ENCODE measurements at regions not wholly inside any gene's neighbourhood (a gene's known extent, or its start where the extent isn't known, plus 50 kb on each side); places are given as distances from the start of the nearest gene placed in this dataset.
A peak's percentile ranks its signal among the peaks of the same experiment; 100 is the strongest.

DNA sequence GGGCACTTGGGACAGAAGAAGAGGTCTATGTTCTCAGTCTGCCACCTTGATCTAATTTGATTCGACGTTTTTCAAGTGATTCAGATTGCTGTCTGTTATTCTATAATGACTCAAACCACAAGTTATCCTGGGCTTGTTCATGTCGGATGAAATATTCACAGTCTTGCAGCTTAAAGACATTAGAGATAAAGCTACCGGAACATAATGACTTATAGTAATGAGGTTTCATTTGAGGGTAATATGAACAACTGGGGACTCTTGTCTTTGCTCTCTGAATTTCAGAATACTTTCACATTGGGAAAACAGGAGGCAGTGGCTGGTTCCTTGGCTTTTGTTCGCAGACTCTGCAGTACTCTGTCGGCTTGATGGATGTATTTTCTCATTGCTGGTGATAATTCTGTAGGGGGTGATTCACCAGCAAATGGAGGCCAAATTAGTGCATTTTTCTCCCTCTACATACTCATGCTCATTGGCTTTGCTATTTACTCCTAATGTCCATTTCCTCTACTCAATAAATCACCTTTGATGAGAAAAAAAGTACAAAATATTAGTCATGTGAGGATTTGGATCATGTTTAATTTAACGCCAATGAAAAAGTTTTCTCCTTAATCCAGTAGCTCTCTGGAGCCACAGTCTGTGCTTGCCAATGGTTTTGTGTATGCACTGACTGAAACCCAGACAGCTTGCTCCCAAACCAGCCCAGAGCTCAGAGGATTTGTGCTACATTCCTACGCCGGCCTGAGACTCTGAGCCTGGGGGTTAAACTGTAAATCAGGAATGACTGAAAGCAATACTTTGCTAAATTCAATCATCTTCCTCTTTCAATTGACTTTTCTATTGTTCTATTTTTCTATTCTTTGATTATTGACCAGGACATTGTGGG, 154.7 kb upstream of the ANKH start:
- no peak overlapping the region for H2BK12ac ChIP-seq (ENCODE audit: low read depth, low read length)
- peaks cover 31 to 53% (median 43%) of the 10 kb centered on the region in 4 experiments for H3K27me3 ChIP-seq (replicated peaks in 1 of 4; ENCODE audit: control insufficient read depth in 3 of 4, extremely low read depth in 1 of 4, insufficient read depth in 3 of 4, low read length in 3 of 4)
- H4K8ac ChIP-seq (ENCODE audit: extremely low read depth, insufficient read depth, low read length): no peak overlapping the region
- no peak for DNase-seq (ENCODE audit: low read depth in 1 of 2, low spot score in 2 of 2)
- no peak overlapping the region for H3K56ac ChIP-seq (replicated peaks; ENCODE audit: insufficient read length, low read depth, low read length)
- H3K27ac ChIP-seq (ENCODE audit: low read depth, low read length): no peak overlapping the region
- no peak overlapping the region for H2AK5ac ChIP-seq (ENCODE audit: low read depth, low read length)
- no peaks in the 10 kb centered on the region for H3K79me2 ChIP-seq (ENCODE audit: control insufficient read depth in 1 of 2, insufficient read depth in 2 of 2, low read length in 2 of 2)
- no peaks in the 10 kb centered on the region for H3K79me1 ChIP-seq (ENCODE audit: low read depth, low read length)
- no peak overlapping the region for H3K14ac ChIP-seq (ENCODE audit: insufficient read length)
- CTCF ChIA-PET (ENCODE audit: partially characterized antibody): interaction anchor here (1.0 to 2.4 kb wide), 6 partner anchors 11 to 300 kb away, joined by 3 to 11 read pairs (median 4); no protein-coding TSS in a partner anchor
- WGBS, 2 experiments (ENCODE audit: extremely low coverage in 1 of 2, insufficient coverage in 1 of 2, insufficient read length in 1 of 2, insufficient replicate concordance in 2 of 2, low coverage in 1 of 2, low lambda C conversion rate in 2 of 2, missing lambda C conversion rate in 1 of 2): 81% methylated on average over 9 of the region's 9 CpGs; no CpG with 5 or more reads in 1 of the 2 experiments
- no peak overlapping the region for H3K9ac ChIP-seq (replicated peaks in 1 of 4; ENCODE audit: extremely low read depth in 1 of 4, low read depth in 3 of 4, low read length in 3 of 4)
- no peak overlapping the region for H3K23ac ChIP-seq (ENCODE audit: insufficient read length)
- peak overlapping the region in 1 of 4 experiments; percentile 25; a peak in 2 of 8 replicates for H3K4me3 ChIP-seq (ENCODE audit: extremely low read depth in 1 of 4, insufficient read depth in 2 of 4, low read depth in 3 of 4, low read length in 4 of 4)
- no peak overlapping the region for H2AFZ ChIP-seq (ENCODE audit: low read length)
- H4K91ac ChIP-seq (replicated peaks; ENCODE audit: insufficient read length, low read length): no peak overlapping the region
- H2BK120ac ChIP-seq (replicated peaks; ENCODE audit: low read depth, low read length): no peak overlapping the region
- H3K4me2 ChIP-seq (ENCODE audit: insufficient read depth in 1 of 2, low read depth in 2 of 2, low read length in 2 of 2): peak overlapping the region; percentile 42 to 48; a peak in 2 of 4 replicates
- H3K18ac ChIP-seq (ENCODE audit: extremely low read depth, low read length): no peak overlapping the region
- H3K9me3 ChIP-seq (ENCODE audit: insufficient read depth in 2 of 2, low read depth in 1 of 2, low read length in 1 of 2): no peaks in the 10 kb centered on the region
- no peaks in the 10 kb centered on the region for H3K23me2 ChIP-seq (ENCODE audit: low read depth, low read length)
- H2BK5ac ChIP-seq (ENCODE audit: low read depth, low read length): no peak overlapping the region
- H3K36me3 ChIP-seq (ENCODE audit: control insufficient read depth in 2 of 4, insufficient read depth in 4 of 4, low read length in 3 of 4): 0 out of 8 replicates have a peak, but pooled peaks cover 0 to 3% (median 0%) of the 10 kb centered on the region in 4 experiments
- POLR2A ChIA-PET (ENCODE audit: partially characterized antibody): no interaction called here
- FAIRE-seq: no peak
- H2BK20ac ChIP-seq (ENCODE audit: low read length): no peak overlapping the region
- H2BK15ac ChIP-seq (ENCODE audit: low read length): no peak overlapping the region
- H4K20me1 ChIP-seq (replicated peaks in 1 of 2; ENCODE audit: control insufficient read depth in 1 of 2, insufficient read depth in 2 of 2, low read length in 2 of 2): no peaks in the 10 kb centered on the region
- H4K5ac ChIP-seq (ENCODE audit: insufficient read length, low read depth, low read length): no peak overlapping the region
- peaks cover 4 to 9% (median 6%) of the 10 kb centered on the region in 4 experiments for H3K4me1 ChIP-seq (replicated peaks in 1 of 4; ENCODE audit: control insufficient read depth in 3 of 4, insufficient read depth in 4 of 4, low read length in 3 of 4)
- H3K4ac ChIP-seq (replicated peaks; ENCODE audit: insufficient read length, low read depth, low read length): no peak overlapping the region
- no peak for TF ChIP-seq USF2 (IDR thresholded peaks at IDR 0.05; ENCODE audit: low read length)
- TF ChIP-seq BRCA1 (IDR thresholded peaks at IDR 0.05; ENCODE audit: low read depth, low read length): no peak
- TF ChIP-seq KDM1A (IDR thresholded peaks at IDR 0.05; ENCODE audit: borderline replicate concordance, low read length): no peak
- no peak for TF ChIP-seq POLR2AphosphoS5 (IDR thresholded peaks at IDR 0.05; ENCODE audit: low read depth, low read length)
- TF ChIP-seq SAP30 (IDR thresholded peaks at IDR 0.05; ENCODE audit: insufficient read depth, insufficient replicate concordance, low read length): no peak
- TF ChIP-seq, protein P1, sequence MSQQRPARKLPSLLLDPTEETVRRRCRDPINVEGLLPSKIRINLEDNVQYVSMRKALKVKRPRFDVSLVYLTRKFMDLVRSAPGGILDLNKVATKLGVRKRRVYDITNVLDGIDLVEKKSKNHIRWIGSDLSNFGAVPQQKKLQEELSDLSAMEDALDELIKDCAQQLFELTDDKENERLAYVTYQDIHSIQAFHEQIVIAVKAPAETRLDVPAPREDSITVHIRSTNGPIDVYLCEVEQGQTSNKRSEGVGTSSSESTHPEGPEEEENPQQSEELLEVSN (IDR thresholded peaks at IDR 0.05): no peak

All from H1 (cell line).